ENCODE measurements at regions not wholly inside any gene's neighbourhood (a gene's known extent, or its start where the extent isn't known, plus 50 kb on each side); places are given as distances from the start of the nearest gene placed in this dataset.

GRCh38 chr2:7738596-7738995, 821.4 kb downstream of the RNF144A start:
- TF ChIP-seq ZNF274 (IDR thresholded peaks at IDR 0.05; ENCODE audit: low read depth, low read length) (no peak), YY1 (IDR thresholded peaks at IDR 0.05; ENCODE audit: insufficient read depth, insufficient read length) (no peak)

All from NT2/D1 (cell line).